NB4 (cell line): ENCODE measurements at regions not wholly inside any gene's neighbourhood (a gene's known extent, or its start where the extent isn't known, plus 50 kb on each side); places are given as distances from the start of the nearest gene placed in this dataset.

Source experiments
- CTCF ChIP-seq: IDR thresholded peaks from one replicate; pipeline ENCODE4 v1.5.1; 2012; ENCODE audit warnings: low read depth, low read length
- MAX ChIP-seq: IDR thresholded peaks from 2 replicates; pipeline ENCODE4 v1.6.1; 2011; ENCODE audit warnings: low read depth, low read length
- POLR2A ChIP-seq: IDR thresholded peaks from 2 replicates; pipeline ENCODE4 v1.6.1; 2011; ENCODE audit warnings: mild to moderate bottlenecking; ENCODE audit not compliant: insufficient read length; ENCODE audit errors: extremely low read depth

- TF ChIP-seq CTCF (no peak), POLR2A (no peak), MAX (no peak)
These were observed 93.7 kb upstream of the WDR75 start for GRCh38 chr2:189347540-189347939.
